ENCODE measurements at regions not wholly inside any gene's neighbourhood (a gene's known extent, or its start where the extent isn't known, plus 50 kb on each side); places are given as distances from the start of the nearest gene placed in this dataset.

- no peak for TF ChIP-seq POLR2A (IDR thresholded peaks at IDR 0.05)
- TF ChIP-seq CTCF (IDR thresholded peaks at IDR 0.05): no peak
- H3K4me1 ChIP-seq: no peaks in the 10 kb centered on the region
- H3K4me3 ChIP-seq (replicated peaks in 1 of 3): no peak overlapping the region
- WGBS, 2 donors: 30 to 47% methylated on average over 3 of the region's 3 CpGs
- intact Hi-C loops (cut with DNase I): no loop called here
- H3K36me3 ChIP-seq: no peaks in the 10 kb centered on the region
- no peak for DNase-seq
- H3K27me3 ChIP-seq: no peaks in the 10 kb centered on the region
- no peaks in the 10 kb centered on the region for H3K9me3 ChIP-seq
- H3K27ac ChIP-seq: no peak overlapping the region
Observed at GRCh38 chr3:90007778-90008499, 900.5 kb downstream of the EPHA3 start.

GRCh38 chr3:90010341-90010740 lies 902.9 kb downstream of the EPHA3 start:
- WGBS, 2 donors: 20 to 23% methylated on average over 3 of the region's 3 CpGs

GRCh38 chr3:90011131-90011530 lies 903.7 kb downstream of the EPHA3 start:
- peaks cover 0 to 6% of the 10 kb centered on the region in 2 donors for H3K4me1 ChIP-seq
- no peaks in the 10 kb centered on the region for H3K9me3 ChIP-seq
- peak; percentile 3 to 17 for DNase-seq
- WGBS, 2 donors: 13% methylated on average over 5 of the region's 5 CpGs
- intact Hi-C loops (cut with DNase I): no loop called here
- H3K4me3 ChIP-seq (replicated peaks in 1 of 3): no peak overlapping the region
- no peaks in the 10 kb centered on the region for H3K36me3 ChIP-seq
- TF ChIP-seq CTCF (IDR thresholded peaks at IDR 0.05): no peak
- TF ChIP-seq POLR2A (IDR thresholded peaks at IDR 0.05): no peak
- H3K27me3 ChIP-seq: no peaks in the 10 kb centered on the region
- H3K27ac ChIP-seq: no peak overlapping the region

More at GRCh38 chr3:90010341-90010740, 902.9 kb downstream of the EPHA3 start:
- no peak for DNase-seq
- no peak overlapping the region for H3K4me3 ChIP-seq (replicated peaks in 1 of 3)
- no peak overlapping the region for H3K27ac ChIP-seq
- TF ChIP-seq POLR2A (IDR thresholded peaks at IDR 0.05) (no peak), CTCF (IDR thresholded peaks at IDR 0.05) (no peak)
- H3K27me3 ChIP-seq: no peaks in the 10 kb centered on the region
- intact Hi-C loops (cut with DNase I): no loop called here
- no peaks in the 10 kb centered on the region for H3K9me3 ChIP-seq
- peaks cover 0 to 2% of the 10 kb centered on the region in 2 donors for H3K4me1 ChIP-seq
- no peaks in the 10 kb centered on the region for H3K36me3 ChIP-seq

- TF ChIP-seq CTCF (IDR thresholded peaks at IDR 0.05) (no peak), POLR2A (IDR thresholded peaks at IDR 0.05) (no peak)
- no peak for DNase-seq
- Histone ChIP-seq H3K27me3 (no peaks in the 10 kb centered on the region), H3K27ac (no peak overlapping the region), H3K4me3 (replicated peaks in 1 of 3) (no peak overlapping the region), H3K9me3 (no peaks in the 10 kb centered on the region), H3K36me3 (no peaks in the 10 kb centered on the region), H3K4me1 (peaks cover 0 to 6% of the 10 kb centered on the region in 2 donors)
- WGBS, 2 donors: 61 to 66% methylated on average over 4 of the region's 4 CpGs
- intact Hi-C loops (cut with DNase I): no loop called here
Observed at GRCh38 chr3:90011596-90011995, 904.2 kb downstream of the EPHA3 start.

- Histone ChIP-seq H3K36me3 (no peaks in the 10 kb centered on the region), H3K4me1 (peaks cover 0 to 6% of the 10 kb centered on the region in 2 donors), H3K4me3 (replicated peaks in 1 of 3) (no peak overlapping the region), H3K9me3 (no peaks in the 10 kb centered on the region), H3K27ac (no peak overlapping the region), H3K27me3 (no peaks in the 10 kb centered on the region)
- intact Hi-C loops (cut with DNase I): no loop called here
- 94 to 97% methylated on average over 2 of the region's 2 CpGs for WGBS, 2 donors
- DNase-seq: no peak
- no peak for TF ChIP-seq CTCF (IDR thresholded peaks at IDR 0.05)
Observed at GRCh38 chr3:90011996-90012395, 904.6 kb downstream of the EPHA3 start.
